GM12873 (cell line): ENCODE measurements at regions not wholly inside any gene's neighbourhood (a gene's known extent, or its start where the extent isn't known, plus 50 kb on each side); places are given as distances from the start of the nearest gene placed in this dataset.

ENCODE experiments used
- CTCF ChIP-seq: IDR thresholded peaks from 2 replicates; pipeline ENCODE4 v1.5.1; 2012; ENCODE audit warnings: low read depth, mild to moderate bottlenecking, moderate library complexity, low read length, control low read depth; ENCODE audit not compliant: insufficient read depth; ENCODE audit errors: missing control alignments

- TF ChIP-seq CTCF: no peak
These were observed 173.7 kb upstream of the TMPO start for GRCh38 chr12:98341732-98342131.

- no peak for TF ChIP-seq CTCF
These were observed 172.3 kb upstream of the TMPO start for GRCh38 chr12:98343002-98343567.

- TF ChIP-seq CTCF: no peak
These were observed 171.1 kb upstream of the TMPO start for GRCh38 chr12:98344046-98344930.

- TF ChIP-seq CTCF: no peak
These were observed 170.0 kb upstream of the TMPO start for GRCh38 chr12:98345308-98345876.

- TF ChIP-seq CTCF: no peak
These were observed 164.3 kb upstream of the TMPO start for GRCh38 chr12:98351089-98351488.

- TF ChIP-seq CTCF: no peak
These were observed 163.6 kb upstream of the TMPO start for GRCh38 chr12:98351784-98352183.

- TF ChIP-seq CTCF: no peak
These were observed 163.1 kb upstream of the TMPO start for GRCh38 chr12:98352218-98352811.
